ENCODE measurements at regions not wholly inside any gene's neighbourhood (a gene's known extent, or its start where the extent isn't known, plus 50 kb on each side); places are given as distances from the start of the nearest gene placed in this dataset.

GRCh38 chr12:125272383-125272933 is 207.2 kb downstream of the AACS start:
- DNase-seq, result no peak

- DNase-seq, result no peak
Measured at GRCh38 chr12:125276567-125276966, 211.3 kb downstream of the AACS start.

- no peak for DNase-seq
Measured at GRCh38 chr12:125280482-125281377, 215.5 kb downstream of the AACS start.

GRCh38 chr12:125282921-125283320 is 217.7 kb downstream of the AACS start:
- no peak for DNase-seq

- no peak for DNase-seq
Measured at GRCh38 chr12:125283521-125283920, 218.3 kb downstream of the AACS start.

GRCh38 chr12:125284087-125284486 is 218.9 kb downstream of the AACS start:
- DNase-seq, result no peak

- DNase-seq, result no peak
Measured at GRCh38 chr12:125284945-125285685, 219.9 kb downstream of the AACS start.

- no peak for DNase-seq
Measured at GRCh38 chr12:125286005-125286727, 220.9 kb downstream of the AACS start.

GRCh38 chr12:125287155-125287847 is 222.1 kb downstream of the AACS start:
- no peak for DNase-seq

GRCh38 chr12:125288931-125289928 is 224.0 kb downstream of the AACS start:
- DNase-seq, result no peak

GRCh38 chr12:125289970-125290369 is 224.7 kb downstream of the AACS start:
- no peak for DNase-seq

- no peak for DNase-seq
Measured at GRCh38 chr12:125292700-125293099, 227.5 kb downstream of the AACS start.

GRCh38 chr12:125295550-125295949 is 230.3 kb downstream of the AACS start:
- no peak for DNase-seq

GRCh38 chr12:125296701-125297100 is 231.5 kb downstream of the AACS start:
- no peak for DNase-seq

GRCh38 chr12:125299840-125300239 is 234.6 kb downstream of the AACS start:
- no peak for DNase-seq

GRCh38 chr12:125300249-125300648 is 235.0 kb downstream of the AACS start:
- DNase-seq, result no peak

GRCh38 chr12:125303337-125303736 is 238.1 kb downstream of the AACS start:
- DNase-seq, result no peak

- no peak for DNase-seq
Measured at GRCh38 chr12:125304029-125304428, 238.8 kb downstream of the AACS start.

GRCh38 chr12:125305231-125305630 is 240.0 kb downstream of the AACS start:
- DNase-seq, result no peak

- no peak for DNase-seq
Measured at GRCh38 chr12:125310461-125310860, 245.2 kb downstream of the AACS start.

GRCh38 chr12:125311050-125311449 is 245.8 kb downstream of the AACS start:
- DNase-seq, result no peak

All from midbrain (tissue), 1 donor.